Vagina (tissue), 2 donors: ENCODE measurements at regions not wholly inside any gene's neighbourhood (a gene's known extent, or its start where the extent isn't known, plus 50 kb on each side); places are given as distances from the start of the nearest gene placed in this dataset.

Source experiments
- CTCF ChIP-seq, 3 experiments: fragments of 450-650 bp in 2 of 3; fragments of 200-600 bp in 1 of 3; sonication (generic) in 1 of 3; IDR thresholded peaks; one replicate each; pipeline ENCODE4 v1.5.1; 2017 to 2019; ENCODE audit warnings: antibody characterized with exemption in 3 of 3, mild to moderate bottlenecking in 2 of 3, moderate library complexity in 2 of 3
- POLR2A ChIP-seq, 2 donors: fragments of 450-650 bp; IDR thresholded peaks; one replicate each; pipeline ENCODE4 v1.6.1; 2017; ENCODE audit warnings: antibody characterized with exemption in 2 of 2, mild to moderate bottlenecking in 2 of 2, moderate library complexity in 2 of 2

GRCh38 chr3:22007368-22007767, 256.4 kb upstream of the ZNF385D start:
- TF ChIP-seq CTCF (IDR thresholded peaks at IDR 0.05), result no peak
- TF ChIP-seq POLR2A (IDR thresholded peaks at IDR 0.05), result no peak
